Osteoblast (primary cell): ENCODE measurements at regions not wholly inside any gene's neighbourhood (a gene's known extent, or its start where the extent isn't known, plus 50 kb on each side); places are given as distances from the start of the nearest gene placed in this dataset.

ENCODE experiments used
- DNase-seq: peaks from one replicate; pipeline ENCODE4 v3.0.0; 2011; ENCODE audit warnings: low spot score, mixed read lengths; ENCODE audit not compliant: insufficient read length; ENCODE audit errors: missing footprints
- H2AFZ ChIP-seq: 2 replicates; pipeline ENCODE4 v1.6.0; 2011; ENCODE audit warnings: mild to moderate bottlenecking, low read length
- H3K27ac ChIP-seq: 2 replicates; pipeline ENCODE4 v1.5.1; 2011; ENCODE audit warnings: mild to moderate bottlenecking, low read depth, low read length, moderate library complexity
- H3K27me3 ChIP-seq: 2 replicates; pipeline ENCODE4 v1.6.0; 2012; ENCODE audit warnings: mild to moderate bottlenecking, control low read depth, inconsistent platforms, low read length, moderate library complexity; ENCODE audit not compliant: insufficient read depth
- H3K36me3 ChIP-seq: 2 replicates; pipeline ENCODE4 v1.5.1; 2011; ENCODE audit warnings: mild to moderate bottlenecking, low read length, control low read depth, moderate library complexity; ENCODE audit not compliant: insufficient read depth
- H3K4me1 ChIP-seq: 2 replicates; pipeline ENCODE4 v1.5.1; 2011; ENCODE audit warnings: mild to moderate bottlenecking, low read length, control low read depth, moderate library complexity; ENCODE audit not compliant: insufficient read depth
- H3K4me2 ChIP-seq: 2 replicates; pipeline ENCODE4 v1.6.0; 2011; ENCODE audit warnings: mild to moderate bottlenecking, low read length; ENCODE audit not compliant: insufficient read depth
- H3K4me3 ChIP-seq: fragments of 200-600 bp; sonication (generic); 3 replicates; pipeline ENCODE4 v1.5.1; 2012; ENCODE audit warnings: mild to moderate bottlenecking, low read length, inconsistent platforms; ENCODE audit not compliant: insufficient read depth
- H3K79me2 ChIP-seq: 2 replicates; pipeline ENCODE4 v1.6.0; 2012; ENCODE audit warnings: mild to moderate bottlenecking, low read length, control low read depth, inconsistent platforms; ENCODE audit not compliant: insufficient read depth
- H3K9me3 ChIP-seq: 2 replicates; pipeline ENCODE4 v1.5.1; 2011; ENCODE audit warnings: low read depth, low read length, control low read depth
- H4K20me1 ChIP-seq: 2 replicates; pipeline ENCODE4 v1.6.0; 2012; ENCODE audit warnings: mild to moderate bottlenecking, low read length, control low read depth; ENCODE audit not compliant: insufficient read depth
- TF ChIP-seq, protein P1 (sequence below): IDR thresholded peaks from 2 replicates; pipeline ENCODE4 v1.5.1; 2011; ENCODE audit warnings: mild to moderate bottlenecking, low read depth, low read length, moderate library complexity; ENCODE audit errors: extremely low read depth

DNA sequence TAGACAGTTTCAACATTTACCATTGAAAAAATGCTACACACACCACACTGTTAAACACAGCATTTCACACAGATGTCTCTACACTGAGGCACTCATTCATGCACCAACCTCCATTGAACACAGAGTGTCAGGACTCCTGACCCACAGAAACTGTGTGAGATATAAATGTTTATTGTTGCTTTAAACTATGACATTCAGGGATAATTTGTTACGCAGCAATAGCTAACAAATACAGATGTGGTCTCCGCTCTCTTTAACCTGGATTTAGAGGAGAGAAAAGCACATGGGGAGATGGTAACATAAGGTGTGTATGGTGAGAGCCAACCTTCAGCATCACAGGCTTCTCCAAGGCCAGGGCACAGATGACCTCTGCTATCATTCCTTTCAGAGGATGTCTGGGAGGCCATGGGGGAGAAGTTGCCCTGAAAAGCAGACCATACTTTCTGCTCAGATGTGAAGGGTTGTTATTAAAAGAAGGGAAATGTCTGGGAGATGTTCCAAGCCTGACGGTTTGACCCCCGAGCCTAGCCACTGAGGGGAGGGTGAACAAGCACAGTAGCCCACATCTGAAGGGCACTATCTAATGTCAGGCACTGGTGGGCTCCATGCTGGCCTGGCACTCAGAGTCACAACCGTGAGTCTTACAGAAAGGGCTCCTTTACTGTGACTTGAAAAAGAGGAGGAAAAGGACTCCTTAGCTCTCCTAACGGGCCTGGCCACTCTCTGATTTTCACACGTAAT, 284.5 kb upstream of the TLE3 start:
- H3K27ac ChIP-seq, result no peak overlapping the region
- no peak overlapping the region for H2AFZ ChIP-seq
- DNase-seq, result no peak
- H3K79me2 ChIP-seq, result no peaks in the 10 kb centered on the region
- no peak overlapping the region for H3K4me3 ChIP-seq
- peaks cover 1% of the 10 kb centered on the region for H3K4me1 ChIP-seq
- H4K20me1 ChIP-seq, result no peaks in the 10 kb centered on the region
- H3K9me3 ChIP-seq, result peaks cover 2% of the 10 kb centered on the region
- H3K36me3 ChIP-seq, result no peaks in the 10 kb centered on the region
- H3K4me2 ChIP-seq, result no peak overlapping the region
- TF ChIP-seq, protein P1, sequence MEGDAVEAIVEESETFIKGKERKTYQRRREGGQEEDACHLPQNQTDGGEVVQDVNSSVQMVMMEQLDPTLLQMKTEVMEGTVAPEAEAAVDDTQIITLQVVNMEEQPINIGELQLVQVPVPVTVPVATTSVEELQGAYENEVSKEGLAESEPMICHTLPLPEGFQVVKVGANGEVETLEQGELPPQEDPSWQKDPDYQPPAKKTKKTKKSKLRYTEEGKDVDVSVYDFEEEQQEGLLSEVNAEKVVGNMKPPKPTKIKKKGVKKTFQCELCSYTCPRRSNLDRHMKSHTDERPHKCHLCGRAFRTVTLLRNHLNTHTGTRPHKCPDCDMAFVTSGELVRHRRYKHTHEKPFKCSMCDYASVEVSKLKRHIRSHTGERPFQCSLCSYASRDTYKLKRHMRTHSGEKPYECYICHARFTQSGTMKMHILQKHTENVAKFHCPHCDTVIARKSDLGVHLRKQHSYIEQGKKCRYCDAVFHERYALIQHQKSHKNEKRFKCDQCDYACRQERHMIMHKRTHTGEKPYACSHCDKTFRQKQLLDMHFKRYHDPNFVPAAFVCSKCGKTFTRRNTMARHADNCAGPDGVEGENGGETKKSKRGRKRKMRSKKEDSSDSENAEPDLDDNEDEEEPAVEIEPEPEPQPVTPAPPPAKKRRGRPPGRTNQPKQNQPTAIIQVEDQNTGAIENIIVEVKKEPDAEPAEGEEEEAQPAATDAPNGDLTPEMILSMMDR, result no peak
- no peaks in the 10 kb centered on the region for H3K27me3 ChIP-seq

DNA sequence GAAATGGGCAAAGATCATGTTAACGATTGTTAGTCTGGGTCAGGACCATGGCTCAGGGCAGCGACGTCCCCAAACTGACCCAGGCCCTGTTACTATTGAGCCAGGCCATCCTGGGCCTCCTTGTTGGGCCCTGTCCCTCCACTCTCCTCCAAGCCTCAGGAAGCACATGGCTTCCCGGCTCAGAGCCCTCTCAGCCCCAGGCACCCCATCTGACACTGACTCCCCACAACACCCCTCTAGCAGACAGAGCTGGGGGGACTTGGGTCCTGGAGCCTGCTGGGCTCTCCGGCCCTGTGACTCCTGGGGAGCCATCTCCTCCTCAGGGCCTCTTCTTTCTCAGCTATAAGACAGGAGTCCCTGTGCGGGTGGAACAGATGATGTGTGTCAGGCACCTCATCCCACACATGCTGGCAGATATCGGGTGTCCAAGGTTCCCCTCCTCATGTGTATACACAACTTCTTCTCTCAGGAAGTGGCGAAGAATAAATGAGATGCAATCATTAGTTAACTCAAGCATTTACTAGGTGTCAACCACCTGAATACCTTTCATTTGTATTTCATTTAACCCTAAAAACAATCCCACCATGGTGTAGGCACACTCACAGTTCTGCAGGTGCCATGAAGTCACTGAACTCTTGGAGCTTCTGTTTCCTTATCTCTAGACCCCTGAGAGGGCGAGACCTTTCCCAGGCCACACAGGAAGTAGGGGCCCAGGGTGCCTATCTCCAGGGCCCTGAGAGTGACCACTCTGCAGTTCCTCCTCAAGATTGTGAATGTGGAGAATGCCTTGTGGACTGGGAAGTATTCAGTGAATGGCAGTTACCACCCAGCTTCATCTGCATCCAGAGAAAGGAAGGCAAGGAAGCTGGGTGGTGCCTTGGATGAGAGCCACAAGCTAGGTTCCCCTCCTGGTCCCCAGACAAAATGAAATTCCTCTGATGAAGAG, 282.5 kb upstream of the TLE3 start:
- H3K4me2 ChIP-seq, result no peak overlapping the region
- no peak overlapping the region for H3K4me3 ChIP-seq
- TF ChIP-seq, protein P1, result no peak
- H3K79me2 ChIP-seq, result no peaks in the 10 kb centered on the region
- H3K27ac ChIP-seq, result no peak overlapping the region
- no peak overlapping the region for H2AFZ ChIP-seq
- H3K4me1 ChIP-seq, result peaks cover 20% of the 10 kb centered on the region
- H3K36me3 ChIP-seq, result no peaks in the 10 kb centered on the region
- no peaks in the 10 kb centered on the region for H4K20me1 ChIP-seq
- H3K9me3 ChIP-seq, result peaks cover 2% of the 10 kb centered on the region
- no peaks in the 10 kb centered on the region for H3K27me3 ChIP-seq
- DNase-seq, result peak; percentile 48

DNA sequence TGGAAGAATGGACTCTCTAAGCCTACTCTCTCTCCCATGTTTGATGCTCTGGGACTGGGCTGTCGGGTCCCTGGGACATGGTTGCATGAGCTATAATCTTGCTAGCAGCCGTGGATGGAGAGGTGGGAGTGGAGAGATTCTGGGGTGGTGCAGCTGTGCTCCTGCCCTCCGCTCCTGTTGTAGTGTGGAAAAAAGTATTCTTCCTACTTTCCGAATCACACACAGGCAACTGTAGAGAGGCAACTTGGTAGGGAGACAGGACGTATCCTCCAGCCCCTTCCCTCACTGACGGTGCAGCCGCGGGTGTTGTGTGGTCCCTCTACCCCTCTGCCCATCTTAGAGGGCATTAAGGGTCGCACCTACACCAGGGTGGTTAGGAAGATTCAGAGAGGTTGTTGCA, 281.4 kb upstream of the TLE3 start:
- Histone ChIP-seq H3K36me3 (no peaks in the 10 kb centered on the region), H3K4me3 (no peak overlapping the region), H3K4me2 (no peak overlapping the region), H3K27ac (no peak overlapping the region), H4K20me1 (no peaks in the 10 kb centered on the region), H2AFZ (no peak overlapping the region), H3K27me3 (no peaks in the 10 kb centered on the region), H3K79me2 (no peaks in the 10 kb centered on the region), H3K9me3 (peaks cover 2% of the 10 kb centered on the region), H3K4me1 (peaks cover 26% of the 10 kb centered on the region)
- TF ChIP-seq, protein P1, result no peak
- DNase-seq, result peak; percentile 30
